Body of pancreas (tissue), 4 donors: ENCODE measurements at regions not wholly inside any gene's neighbourhood (a gene's known extent, or its start where the extent isn't known, plus 50 kb on each side); places are given as distances from the start of the nearest gene placed in this dataset.

Experiments
- ATAC-seq: fragments of 150-250 bp; one replicate; pipeline ENCODE4 v1.9.1; 2016
- DNase-seq, 4 donors: peaks; one replicate each; pipeline ENCODE4 v3.0.0-alpha.2; 2019
- H3K27ac ChIP-seq, 4 donors: fragments of 200-600 bp; sonication (generic); 1 replicate in 3 of 4; 2 replicates in 1 of 4; pipeline versions ENCODE4 v1.5.1 to v1.6.1; 2016 to 2019; ENCODE audit warnings: mild to moderate bottlenecking in 1 of 4, mixed read lengths in 1 of 4, moderate library complexity in 1 of 4
- H3K27me3 ChIP-seq, 2 donors: fragments of 200-600 bp; sonication (generic); one replicate each; pipeline ENCODE4 v1.6.0; 2016; ENCODE audit warnings: mild to moderate bottlenecking in 1 of 2
- H3K36me3 ChIP-seq, 2 donors: fragments of 200-600 bp; sonication (generic); replicated peaks in 1 of 2; 2 replicates each; pipeline ENCODE4 v1.5.1; 2016; ENCODE audit warnings: low read depth in 2 of 2; ENCODE audit not compliant: insufficient read depth in 1 of 2
- H3K4me1 ChIP-seq: fragments of 200-600 bp; sonication (generic); one replicate; pipeline ENCODE4 v1.6.0; 2016
- H3K4me3 ChIP-seq, 2 donors: fragments of 200-600 bp; sonication (generic); 1 replicate in 1 of 2; 2 replicates in 1 of 2; pipeline ENCODE4 v1.5.1; 2016 to 2019
- H3K9me3 ChIP-seq, 3 donors: fragments of 200-600 bp; sonication (generic); 1 replicate in 2 of 3; 2 replicates in 1 of 3; pipeline ENCODE4 v1.5.1; 2016
- CTCF ChIP-seq, 7 experiments: fragments of 450-650 bp in 4 of 7; fragments of 200-600 bp in 3 of 7; sonication (generic) in 3 of 7; IDR thresholded peaks; one replicate each; pipeline ENCODE4 v1.5.1; 2016 to 2019; ENCODE audit warnings: antibody characterized with exemption in 7 of 7
- POLR2A ChIP-seq, 3 donors: fragments of 450-650 bp; IDR thresholded peaks; one replicate each; pipeline ENCODE4 v1.6.1; 2016; ENCODE audit warnings: antibody characterized with exemption in 3 of 3, mild to moderate bottlenecking in 2 of 3
- WGBS, 2 donors: methylation state at CpG; one replicate each; pipeline ENCODE4 v1.1.5; 2017; 5-methylcytosine and 5-hydroxymethylcytosine counted together
- intact Hi-C: fragments of 100-400 bp; cut with DNase I; formaldehyde crosslinking; loops from one replicate; pipeline ENCODE4 v1.15.1; 2023

GRCh38 chr18:10193444-10193843 is 261.0 kb upstream of the APCDD1 start:
- no peak overlapping the region for H3K4me3 ChIP-seq

GRCh38 chr18:10194592-10194991 is 259.8 kb upstream of the APCDD1 start:
- H3K27me3 ChIP-seq: no peaks in the 10 kb centered on the region
- H3K36me3 ChIP-seq: no peaks in the 10 kb centered on the region
- no peaks in the 10 kb centered on the region for H3K9me3 ChIP-seq
- no peak overlapping the region for H3K27ac ChIP-seq
- DNase-seq: no peak
- TF ChIP-seq POLR2A (IDR thresholded peaks at IDR 0.05) (no peak), CTCF (IDR thresholded peaks at IDR 0.05) (no peak)
- no peak overlapping the region for H3K4me3 ChIP-seq
- intact Hi-C loops: no loop called here
- ATAC-seq: no peak
- peaks cover 8% of the 10 kb centered on the region for H3K4me1 ChIP-seq
- WGBS, 2 donors: 62 to 65% methylated on average over 4 of the region's 4 CpGs

More at GRCh38 chr18:10193444-10193843, 261.0 kb upstream of the APCDD1 start:
- H3K9me3 ChIP-seq: no peaks in the 10 kb centered on the region
- ATAC-seq (no peak), DNase-seq (no peak)
- no peaks in the 10 kb centered on the region for H3K27me3 ChIP-seq
- TF ChIP-seq CTCF (IDR thresholded peaks at IDR 0.05) (no peak), POLR2A (IDR thresholded peaks at IDR 0.05) (no peak)
- 74 to 88% methylated on average over 3 of the region's 3 CpGs for WGBS, 2 donors
- peaks cover 8% of the 10 kb centered on the region for H3K4me1 ChIP-seq
- no peak overlapping the region for H3K27ac ChIP-seq
- intact Hi-C loops: no loop called here
- no peaks in the 10 kb centered on the region for H3K36me3 ChIP-seq

GRCh38 chr18:10195529-10195928 is 258.9 kb upstream of the APCDD1 start:
- no peaks in the 10 kb centered on the region for H3K9me3 ChIP-seq
- WGBS, 2 donors: 77 to 80% methylated on average over 2 of the region's 2 CpGs
- no peak for ATAC-seq
- H3K4me1 ChIP-seq: peaks cover 8% of the 10 kb centered on the region
- intact Hi-C loops: no loop called here
- H3K36me3 ChIP-seq: no peaks in the 10 kb centered on the region
- no peaks in the 10 kb centered on the region for H3K27me3 ChIP-seq
- no peak for DNase-seq
- no peak overlapping the region for H3K4me3 ChIP-seq
- H3K27ac ChIP-seq: no peak overlapping the region
- no peak for TF ChIP-seq CTCF (IDR thresholded peaks at IDR 0.05)
- TF ChIP-seq POLR2A (IDR thresholded peaks at IDR 0.05): no peak

GRCh38 chr18:10197097-10197496 is 257.3 kb upstream of the APCDD1 start:
- Histone ChIP-seq H3K27me3 (no peaks in the 10 kb centered on the region), H3K36me3 (no peaks in the 10 kb centered on the region), H3K9me3 (no peaks in the 10 kb centered on the region), H3K4me3 (no peak overlapping the region), H3K27ac (no peak overlapping the region), H3K4me1 (peaks cover 8% of the 10 kb centered on the region)
- peak in 3 of 4 donors; percentile 16 to 39 (median 33) for DNase-seq
- ATAC-seq: peak; percentile 35
- 37 to 40% methylated on average over 11 to 12 of the region's 12 CpGs for WGBS, 2 donors
- intact Hi-C loops: no loop called here
- TF ChIP-seq POLR2A (IDR thresholded peaks at IDR 0.05) (no peak), CTCF (IDR thresholded peaks at IDR 0.05) (no peak)

GRCh38 chr18:10201226-10201625 is 253.2 kb upstream of the APCDD1 start:
- no peak for DNase-seq
- no peak overlapping the region for H3K4me3 ChIP-seq
- no peaks in the 10 kb centered on the region for H3K27me3 ChIP-seq
- H3K4me1 ChIP-seq: peaks cover 8% of the 10 kb centered on the region
- TF ChIP-seq CTCF (IDR thresholded peaks at IDR 0.05): no peak
- no peak for TF ChIP-seq POLR2A (IDR thresholded peaks at IDR 0.05)
- WGBS, 2 donors: 79% methylated on average over 5 of the region's 5 CpGs
- no peaks in the 10 kb centered on the region for H3K9me3 ChIP-seq
- H3K27ac ChIP-seq: no peak overlapping the region
- no peaks in the 10 kb centered on the region for H3K36me3 ChIP-seq
- intact Hi-C loops: no loop called here
- no peak for ATAC-seq
